H9 (cell line): ENCODE measurements at regions not wholly inside any gene's neighbourhood (a gene's known extent, or its start where the extent isn't known, plus 50 kb on each side); places are given as distances from the start of the nearest gene placed in this dataset.

Experiments
- DNase-seq: peaks from one replicate; pipeline ENCODE4 v3.0.0-alpha.2; 2017
- H2AFZ ChIP-seq: one replicate; pipeline ENCODE4 v1.6.1; 2013; ENCODE audit warnings: mild to moderate bottlenecking, low read length, control low read depth, moderate library complexity
- H2AK5ac ChIP-seq: 2 replicates; pipeline ENCODE4 v1.6.1; 2013; ENCODE audit warnings: low read length, control low read depth, mixed read lengths; ENCODE audit not compliant: insufficient read length
- H2BK120ac ChIP-seq: one replicate; pipeline ENCODE4 v1.6.1; 2013; ENCODE audit warnings: low read depth, mild to moderate bottlenecking, low read length, control low read depth, inconsistent platforms; ENCODE audit not compliant: poor library complexity, severe bottlenecking
- H2BK12ac ChIP-seq: 2 replicates; pipeline ENCODE4 v1.6.1; 2013; ENCODE audit warnings: low read length, control low read depth, mixed read lengths, low read depth; ENCODE audit not compliant: insufficient read length
- H2BK15ac ChIP-seq: 2 replicates; pipeline ENCODE4 v1.6.1; 2013; ENCODE audit warnings: low read depth, low read length, control low read depth
- H2BK20ac ChIP-seq: one replicate; pipeline ENCODE4 v1.6.1; 2013; ENCODE audit warnings: low read depth, mild to moderate bottlenecking, low read length, control low read depth, inconsistent platforms; ENCODE audit not compliant: poor library complexity, severe bottlenecking
- H2BK5ac ChIP-seq: 2 replicates; pipeline ENCODE4 v1.6.1; 2013; ENCODE audit warnings: low read length, control low read depth, mixed read lengths; ENCODE audit not compliant: insufficient read length
- H3K14ac ChIP-seq: 2 replicates; pipeline ENCODE4 v1.6.1; 2013; ENCODE audit warnings: low read length, control low read depth; ENCODE audit not compliant: insufficient read depth
- H3K18ac ChIP-seq: 2 replicates; pipeline ENCODE4 v1.6.1; 2013; ENCODE audit warnings: low read depth, mild to moderate bottlenecking, mixed read lengths, low read length, control low read depth; ENCODE audit not compliant: insufficient read length
- H3K23ac ChIP-seq: 2 replicates; pipeline ENCODE4 v1.6.1; 2013; ENCODE audit warnings: low read length, control low read depth, mixed read lengths, low read depth; ENCODE audit not compliant: insufficient read length
- H3K23me2 ChIP-seq: 2 replicates; pipeline ENCODE4 v1.6.1; 2013; ENCODE audit warnings: low read depth, mild to moderate bottlenecking, mixed read lengths, low read length, control low read depth; ENCODE audit not compliant: insufficient read length, poor library complexity, severe bottlenecking
- H3K27ac ChIP-seq: 2 replicates; pipeline ENCODE4 v1.5.1; 2013; ENCODE audit warnings: low read length, control low read depth, mixed read lengths, low read depth; ENCODE audit not compliant: insufficient read length
- H3K27me3 ChIP-seq: 2 replicates; pipeline ENCODE4 v1.6.1; 2013; ENCODE audit warnings: low read length, control low read depth, inconsistent platforms; ENCODE audit not compliant: insufficient read depth
- H3K4ac ChIP-seq: 2 replicates; pipeline ENCODE4 v1.6.1; 2013; ENCODE audit warnings: low read depth, mild to moderate bottlenecking, control low read depth, inconsistent platforms, low read length, moderate library complexity
- H3K4me1 ChIP-seq: 2 replicates; pipeline ENCODE4 v1.6.1; 2013; ENCODE audit warnings: low read length, control low read depth, inconsistent platforms; ENCODE audit not compliant: insufficient read depth
- H3K4me2 ChIP-seq: 2 replicates; pipeline ENCODE4 v1.6.1; 2013; ENCODE audit warnings: low read length, control low read depth, mixed read lengths; ENCODE audit not compliant: insufficient read length, insufficient read depth
- H3K56ac ChIP-seq: 2 replicates; pipeline ENCODE4 v1.6.1; 2013; ENCODE audit warnings: low read depth, mild to moderate bottlenecking, mixed read lengths, low read length, control low read depth; ENCODE audit not compliant: insufficient read length
- H3K79me1 ChIP-seq: 2 replicates; pipeline ENCODE4 v1.6.1; 2013; ENCODE audit warnings: low read depth, mild to moderate bottlenecking, moderate library complexity, low read length, control low read depth, inconsistent platforms; ENCODE audit not compliant: insufficient read depth, poor library complexity, severe bottlenecking
- H3K79me2 ChIP-seq: 2 replicates; pipeline ENCODE4 v1.6.1; 2013; ENCODE audit warnings: low read length, control low read depth, inconsistent platforms; ENCODE audit not compliant: insufficient read depth
- H3K9ac ChIP-seq: 2 replicates; pipeline ENCODE4 v1.6.1; 2013; ENCODE audit warnings: low read length, control low read depth, mixed read lengths; ENCODE audit not compliant: insufficient read length; ENCODE audit errors: extremely low read depth
- H3K9me3 ChIP-seq: one replicate; pipeline ENCODE4 v1.6.1; 2013; ENCODE audit warnings: low read depth, low read length, inconsistent platforms; ENCODE audit not compliant: control insufficient read depth
- H3T11ph ChIP-seq: one replicate; pipeline ENCODE4 v1.6.1; 2013; ENCODE audit warnings: mild to moderate bottlenecking, low read length, control low read depth, inconsistent platforms
- H4K20me1 ChIP-seq: one replicate; pipeline ENCODE4 v1.6.1; 2013; ENCODE audit not compliant: control insufficient read depth, insufficient read length, insufficient read depth
- H4K5ac ChIP-seq: 2 replicates; pipeline ENCODE4 v1.6.1; 2013; ENCODE audit warnings: low read depth, mild to moderate bottlenecking, mixed read lengths, low read length, control low read depth; ENCODE audit not compliant: insufficient read length
- H4K8ac ChIP-seq: replicated peaks from 2 replicates; pipeline ENCODE4 v1.6.1; 2013; ENCODE audit warnings: low read length, control low read depth, mixed read lengths, low read depth; ENCODE audit not compliant: insufficient read length
- H4K91ac ChIP-seq: 2 replicates; pipeline ENCODE4 v1.6.1; 2013; ENCODE audit warnings: low read depth, mild to moderate bottlenecking, moderate library complexity, mixed read lengths, low read length, control low read depth; ENCODE audit not compliant: insufficient read length
- H3K27ac Mint-ChIP-seq, 3 experiments: 2 replicates in 2 of 3; 3 replicates in 1 of 3; pipeline ENCODE4 v1.8.0; 2020 to 2021; ENCODE audit warnings: mixed read lengths in 3 of 3, mild to moderate bottlenecking in 1 of 3, moderate library complexity in 1 of 3
- H3K27me3 Mint-ChIP-seq: 2 replicates; pipeline ENCODE4 v1.8.0; 2021; ENCODE audit warnings: low read depth, mild to moderate bottlenecking, moderate library complexity, mixed read lengths
- H3K36me3 Mint-ChIP-seq, 3 experiments: 2 replicates in 2 of 3; 3 replicates in 1 of 3; pipeline ENCODE4 v1.8.0; 2020 to 2021; ENCODE audit warnings: low read depth in 3 of 3, mixed read lengths in 3 of 3; ENCODE audit not compliant: insufficient read depth in 1 of 3
- H3K4me1 Mint-ChIP-seq, 2 experiments: 2 replicates each; pipeline ENCODE4 v1.8.0; 2020; ENCODE audit warnings: mixed read lengths in 2 of 2
- H3K4me3 Mint-ChIP-seq, 2 experiments: 2 replicates in 1 of 2; 3 replicates in 1 of 2; pipeline ENCODE4 v1.8.0; 2020 to 2021; ENCODE audit warnings: mild to moderate bottlenecking in 2 of 2, mixed read lengths in 2 of 2, moderate library complexity in 1 of 2
- H3K9me3 Mint-ChIP-seq, 2 experiments: 2 replicates in 1 of 2; 3 replicates in 1 of 2; pipeline ENCODE4 v1.8.0; 2020; ENCODE audit warnings: mild to moderate bottlenecking in 2 of 2, mixed read lengths in 2 of 2, moderate library complexity in 1 of 2
- CTCF ChIP-seq: fragments of 200-600 bp; sonication (generic); conservative IDR thresholded peaks from 3 replicates; pipeline ENCODE4 v1.8.0; 2021; ENCODE audit warnings: antibody characterized with exemption, mild to moderate bottlenecking

- Histone ChIP-seq H2AK5ac (no peak overlapping the region), H2BK20ac (no peak overlapping the region), H3K27me3 (no peaks in the 10 kb centered on the region), H4K91ac (no peak overlapping the region), H3K18ac (no peak overlapping the region), H3T11ph (no peak overlapping the region), H2BK12ac (no peak overlapping the region), H2AFZ (no peak overlapping the region), H3K56ac (no peak overlapping the region), H4K8ac (no peak overlapping the region), H3K4me1 (no peaks in the 10 kb centered on the region), H3K9ac (no peak overlapping the region), H4K20me1 (no peaks in the 10 kb centered on the region), H3K23me2 (no peaks in the 10 kb centered on the region), H3K23ac (no peak overlapping the region), H3K14ac (no peak overlapping the region), H3K79me2 (no peaks in the 10 kb centered on the region), H3K9me3 (no peaks in the 10 kb centered on the region), H2BK5ac (no peak overlapping the region), H3K4ac (no peak overlapping the region), H4K5ac (no peak overlapping the region), H3K27ac (no peak overlapping the region), H3K79me1 (no peaks in the 10 kb centered on the region), H3K4me2 (no peak overlapping the region), H2BK120ac (no peak overlapping the region), H2BK15ac (no peak overlapping the region)
- Mint-ChIP-seq H3K4me3 (no peak overlapping the region), H3K27me3 (no peaks in the 10 kb centered on the region), H3K4me1 (no peaks in the 10 kb centered on the region), H3K36me3 (no peaks in the 10 kb centered on the region), H3K9me3 (no peaks in the 10 kb centered on the region), H3K27ac (no peak overlapping the region)
- no peak for DNase-seq
- no peak for TF ChIP-seq CTCF
These were observed 160.5 kb upstream of the CDH10 start for GRCh38 chr5:24805230-24805629.
